HAP-1 (cell line): ENCODE measurements at regions not wholly inside any gene's neighbourhood (a gene's known extent, or its start where the extent isn't known, plus 50 kb on each side); places are given as distances from the start of the nearest gene placed in this dataset.

Experiments
- DNase-seq, 2 experiments: peaks; one replicate each; pipeline ENCODE4 v3.0.0-alpha.2; 2016 to 2020; ENCODE audit warnings: low spot score in 2 of 2
- H3K27me3 ChIP-seq: fragments of 250-450 bp; sonication (Bioruptor Pico); 2 replicates; pipeline ENCODE4 v1.5.1; 2020; ENCODE audit warnings: low read depth, mild to moderate bottlenecking, moderate library complexity
- H3K36me3 ChIP-seq: fragments of 250-450 bp; sonication (Bioruptor Pico); replicated peaks from 2 replicates; pipeline ENCODE4 v1.5.1; 2020; ENCODE audit warnings: mild to moderate bottlenecking
- H3K4me1 ChIP-seq: fragments of 250-450 bp; sonication (Bioruptor Pico); 2 replicates; pipeline ENCODE4 v1.5.1; 2020; ENCODE audit warnings: mild to moderate bottlenecking
- H3K4me3 ChIP-seq: fragments of 250-450 bp; sonication (Bioruptor Pico); 2 replicates; pipeline ENCODE4 v1.5.1; 2020; ENCODE audit warnings: mild to moderate bottlenecking, moderate library complexity
- H3K9me3 ChIP-seq: fragments of 250-450 bp; sonication (Bioruptor Pico); 2 replicates; pipeline ENCODE4 v1.5.1; 2020; ENCODE audit warnings: mild to moderate bottlenecking, moderate library complexity
- in situ Hi-C: fragments of 300-500 bp; cut with MboI; formaldehyde crosslinking; loops from 3 replicates; pipeline ENCODE4 v1.14.3; 2020; ENCODE audit warnings: low sequenced_read_pairs, inconsistent platforms, mixed read lengths

DNA sequence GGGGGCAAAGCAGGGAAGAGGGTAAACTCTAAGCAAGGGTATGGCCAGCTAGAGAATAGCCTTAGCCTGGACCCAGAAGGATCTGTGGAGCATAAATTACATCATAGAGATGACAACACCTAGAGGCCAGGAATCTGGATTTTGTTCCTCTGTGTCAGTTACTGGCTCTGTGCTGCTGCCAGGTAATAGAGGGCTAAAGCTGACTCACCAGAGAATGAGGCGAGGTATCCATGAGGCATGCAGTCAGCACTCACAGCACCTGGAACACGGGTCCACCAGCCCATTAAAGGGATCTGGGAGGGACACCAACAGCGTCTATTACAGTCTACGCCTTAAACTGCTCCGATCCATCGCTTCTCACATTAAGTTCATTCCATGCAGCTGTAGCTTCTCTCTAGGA lies 74.9 kb upstream of the CMKLR1 start:
- Histone ChIP-seq H3K36me3 (no peaks in the 10 kb centered on the region), H3K4me3 (no peak overlapping the region), H3K4me1 (no peaks in the 10 kb centered on the region), H3K27me3 (no peaks in the 10 kb centered on the region; the same call in none of the 2 replicates), H3K9me3 (no peaks in the 10 kb centered on the region)
- in situ Hi-C loops, result no loop called here
- DNase-seq, result no peak

DNA sequence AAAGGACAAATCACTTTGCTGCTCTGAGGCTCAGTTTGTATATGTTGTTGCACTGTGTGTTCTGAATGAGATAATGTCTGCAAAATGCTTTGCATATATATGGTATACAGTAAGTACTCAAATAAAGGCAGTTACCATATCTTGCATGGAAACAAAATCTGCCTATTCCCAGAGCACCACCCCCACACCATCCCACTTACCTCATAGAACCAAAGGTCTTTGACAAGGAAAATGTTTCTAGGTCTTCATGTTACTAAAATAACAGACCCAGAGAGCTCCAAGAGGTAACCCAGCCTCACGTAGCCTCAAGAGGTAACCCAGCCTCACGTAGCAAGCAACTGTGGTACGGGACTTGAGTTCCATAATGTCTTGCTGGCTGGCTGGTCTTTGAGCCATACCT lies 71.6 kb upstream of the CMKLR1 start:
- DNase-seq, result no peak
- in situ Hi-C loops, result no loop called here
- no peaks in the 10 kb centered on the region; the same call in none of the 2 replicates for H3K27me3 ChIP-seq

DNA sequence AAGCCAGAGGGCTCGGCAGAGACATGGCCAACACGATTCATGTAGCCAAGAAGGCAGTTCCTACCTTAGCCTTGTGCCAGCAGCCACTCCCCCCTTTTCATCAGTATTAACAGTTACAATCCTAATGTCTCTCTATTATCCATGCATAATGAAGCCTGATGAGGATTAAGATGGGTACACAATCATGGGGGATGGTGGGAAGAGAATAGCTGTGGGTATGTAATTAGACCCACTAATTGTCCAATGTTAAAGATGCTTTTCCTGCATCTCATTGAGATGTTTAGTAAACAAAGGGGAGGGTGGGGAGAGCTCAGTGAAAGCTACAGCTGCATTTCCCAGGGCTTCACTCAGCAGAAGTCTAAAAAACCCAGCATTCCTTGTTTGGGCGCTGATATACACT lies 70.4 kb upstream of the CMKLR1 start:
- Histone ChIP-seq H3K27me3 (no peaks in the 10 kb centered on the region; the same call in none of the 2 replicates), H3K36me3 (no peaks in the 10 kb centered on the region), H3K4me1 (no peaks in the 10 kb centered on the region), H3K9me3 (no peaks in the 10 kb centered on the region), H3K4me3 (no peak overlapping the region)
- DNase-seq, result no peak
- in situ Hi-C loops, result no loop called here

More for the DNA sequence above, 71.6 kb upstream of the CMKLR1 start:
- Histone ChIP-seq H3K36me3 (no peaks in the 10 kb centered on the region), H3K4me1 (no peaks in the 10 kb centered on the region), H3K9me3 (no peaks in the 10 kb centered on the region), H3K4me3 (no peak overlapping the region)

DNA sequence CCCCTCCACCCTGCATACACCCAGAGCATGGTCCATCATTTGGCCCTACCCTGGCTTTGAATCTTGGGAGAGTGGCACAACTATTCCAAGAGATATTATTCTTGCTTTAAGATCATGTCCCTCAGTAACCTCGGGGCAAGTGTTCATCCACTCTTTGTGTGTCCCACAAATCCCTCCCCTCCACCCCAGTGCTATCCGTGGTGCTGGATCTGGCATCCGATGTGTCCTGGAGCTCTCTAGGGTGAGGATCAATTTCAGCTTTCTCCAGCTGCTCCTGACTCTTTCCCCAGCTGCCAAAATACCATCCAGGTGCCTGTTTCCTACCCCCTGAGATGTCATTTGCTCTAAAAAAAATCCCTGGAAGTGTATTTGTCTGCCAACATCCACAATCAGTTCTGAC lies 64.8 kb upstream of the CMKLR1 start:
- Histone ChIP-seq H3K36me3 (no peaks in the 10 kb centered on the region), H3K4me3 (no peak overlapping the region), H3K4me1 (no peaks in the 10 kb centered on the region), H3K9me3 (no peaks in the 10 kb centered on the region), H3K27me3 (no peaks in the 10 kb centered on the region)
- no peak for DNase-seq
- in situ Hi-C loops, result no loop called here

DNA sequence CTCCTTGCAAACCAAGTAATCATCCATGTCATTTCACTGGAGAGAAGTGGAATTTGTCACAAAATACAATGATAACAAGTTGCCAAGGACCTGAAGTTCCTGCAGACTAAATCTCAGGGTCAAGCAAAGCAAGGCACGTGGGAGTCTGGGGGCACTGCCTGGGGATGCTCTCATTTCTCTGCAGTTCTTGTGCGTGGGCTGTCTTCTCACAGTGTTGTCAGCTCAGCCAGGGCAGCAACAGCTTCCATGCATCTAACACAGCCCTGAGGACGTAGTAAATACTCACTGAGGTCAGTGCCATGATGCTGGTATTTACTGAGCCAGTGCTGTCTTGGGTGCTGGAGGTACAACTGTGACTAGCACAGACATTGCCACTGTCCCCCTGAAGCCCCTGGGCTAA lies 62.9 kb upstream of the CMKLR1 start:
- DNase-seq, result no peak
- in situ Hi-C loops, result no loop called here
- H3K4me3 ChIP-seq, result no peak overlapping the region
- no peaks in the 10 kb centered on the region for H3K4me1 ChIP-seq
- no peaks in the 10 kb centered on the region for H3K27me3 ChIP-seq
- no peaks in the 10 kb centered on the region for H3K9me3 ChIP-seq
- no peaks in the 10 kb centered on the region for H3K36me3 ChIP-seq

DNA sequence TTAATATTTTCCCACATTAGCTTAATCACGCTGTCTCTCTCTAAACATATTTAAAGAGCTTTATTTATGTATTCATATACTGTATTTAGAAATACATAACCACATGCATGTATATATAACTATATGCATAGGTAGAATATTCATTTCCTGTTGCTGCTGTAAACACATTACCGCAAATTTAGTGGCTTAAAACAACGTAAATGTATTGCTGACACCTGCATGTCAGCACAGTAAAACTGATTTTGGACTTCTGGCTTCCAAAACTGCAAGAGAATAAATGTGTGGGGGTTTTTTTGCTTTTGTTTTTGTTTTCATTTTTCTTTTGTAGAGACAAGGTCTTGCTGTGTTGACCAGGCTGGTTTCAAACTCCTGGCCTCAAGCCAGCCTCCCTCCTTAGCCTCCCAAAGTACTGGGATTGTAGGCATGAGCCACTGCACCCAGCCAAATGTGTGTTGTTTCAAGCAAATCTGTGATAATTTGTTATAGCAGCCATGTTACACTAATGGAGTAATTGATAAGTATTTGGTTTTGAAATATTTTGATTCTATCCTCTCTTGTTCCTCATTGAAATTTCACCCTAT lies 61.9 kb upstream of the CMKLR1 start:
- no peaks in the 10 kb centered on the region for H3K27me3 ChIP-seq
- no peaks in the 10 kb centered on the region for H3K4me1 ChIP-seq
- in situ Hi-C loops, result no loop called here
- H3K9me3 ChIP-seq, result no peaks in the 10 kb centered on the region
- H3K36me3 ChIP-seq, result no peaks in the 10 kb centered on the region
- H3K4me3 ChIP-seq, result no peak overlapping the region
- no peak for DNase-seq

DNA sequence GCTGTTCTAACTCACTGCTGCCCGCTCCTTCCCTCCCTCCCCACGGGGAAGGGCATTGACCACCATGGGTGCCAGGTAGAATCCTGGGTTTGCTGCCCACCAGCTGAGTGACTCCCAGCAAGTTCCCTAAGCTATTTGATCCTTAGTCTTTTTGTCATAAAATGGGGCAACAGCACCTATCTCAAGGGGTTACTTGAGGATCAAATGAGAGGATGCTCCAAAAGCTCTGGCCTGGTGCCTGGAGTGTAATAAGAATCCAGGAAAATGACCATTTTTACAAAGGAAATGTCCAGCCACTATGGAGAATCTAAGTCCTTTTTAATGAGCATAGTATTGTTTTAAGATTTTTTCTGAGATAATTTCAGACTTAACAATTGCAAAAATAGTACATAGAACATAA lies 61.4 kb upstream of the CMKLR1 start:
- no peak for DNase-seq
- Histone ChIP-seq H3K4me3 (no peak overlapping the region), H3K4me1 (no peaks in the 10 kb centered on the region), H3K27me3 (no peaks in the 10 kb centered on the region), H3K9me3 (no peaks in the 10 kb centered on the region), H3K36me3 (no peaks in the 10 kb centered on the region)
- in situ Hi-C loops, result no loop called here

DNA sequence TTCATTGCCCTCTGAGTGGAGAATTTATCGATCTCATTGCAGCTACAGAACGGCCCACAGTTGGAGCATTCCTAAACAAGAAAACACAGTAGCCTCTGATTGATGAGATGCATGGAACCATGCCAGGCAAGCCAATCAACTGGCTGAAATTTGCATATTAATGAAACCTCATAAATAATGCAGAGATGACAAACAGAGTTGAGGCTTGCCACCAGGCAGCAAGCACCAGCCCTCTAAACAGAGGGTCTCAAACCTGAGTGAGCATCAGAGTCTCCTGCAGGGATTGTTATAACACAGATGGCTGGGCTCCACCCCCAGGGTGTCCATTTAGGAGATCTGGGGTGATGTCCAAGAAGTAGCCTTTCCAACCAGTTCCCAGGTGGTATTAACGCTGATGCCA lies 60.9 kb upstream of the CMKLR1 start:
- H3K4me1 ChIP-seq, result no peaks in the 10 kb centered on the region
- H3K36me3 ChIP-seq, result no peaks in the 10 kb centered on the region
- in situ Hi-C loops, result no loop called here
- H3K4me3 ChIP-seq, result no peak overlapping the region
- H3K9me3 ChIP-seq, result no peaks in the 10 kb centered on the region
- H3K27me3 ChIP-seq, result no peaks in the 10 kb centered on the region
- no peak for DNase-seq

DNA sequence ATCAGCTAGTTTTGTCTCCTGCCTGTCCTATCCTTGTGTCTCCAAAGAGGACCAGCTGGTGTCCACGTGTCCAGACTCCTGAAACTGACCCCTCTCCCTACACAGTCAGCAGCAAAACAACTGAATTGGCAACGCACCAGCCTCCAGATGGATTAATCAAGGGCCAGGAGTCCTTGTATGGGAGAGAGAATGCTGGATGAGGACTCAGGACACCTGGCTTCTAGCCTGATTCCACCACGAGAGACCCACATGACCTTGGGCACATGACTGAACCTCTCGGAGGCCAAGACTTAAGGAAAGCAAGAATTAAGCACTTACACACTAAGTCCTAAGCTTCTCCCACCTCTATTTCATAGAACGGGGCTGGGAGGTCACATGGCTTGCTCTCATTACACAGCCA lies 60.4 kb upstream of the CMKLR1 start:
- Histone ChIP-seq H3K27me3 (no peaks in the 10 kb centered on the region), H3K9me3 (no peaks in the 10 kb centered on the region), H3K4me3 (no peak overlapping the region), H3K4me1 (no peaks in the 10 kb centered on the region), H3K36me3 (no peaks in the 10 kb centered on the region)
- DNase-seq, result no peak
- in situ Hi-C loops, result no loop called here

DNA sequence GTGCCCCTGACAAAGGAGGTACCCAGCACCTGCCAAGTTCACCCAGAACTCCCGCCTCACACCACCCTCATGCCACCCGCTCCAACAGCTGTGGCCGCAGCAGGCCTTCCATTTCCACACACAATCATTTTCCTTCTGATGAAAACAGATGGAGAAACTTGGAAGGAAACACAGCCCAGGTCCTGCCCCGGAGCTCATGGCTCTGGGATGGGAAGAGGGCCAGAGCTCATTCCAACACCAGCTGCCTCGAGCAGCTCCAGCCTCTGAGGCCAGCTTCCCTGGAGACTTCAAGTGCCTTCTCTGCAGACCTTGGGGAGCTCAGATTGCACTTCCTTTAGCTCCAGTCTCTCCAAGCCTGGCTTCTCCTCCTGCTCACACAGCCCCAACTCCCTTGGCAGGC lies 55.1 kb upstream of the CMKLR1 start:
- DNase-seq, result no peak
- in situ Hi-C loops, result no loop called here
- H3K27me3 ChIP-seq, result no peaks in the 10 kb centered on the region
- no peaks in the 10 kb centered on the region for H3K36me3 ChIP-seq
- no peaks in the 10 kb centered on the region for H3K4me1 ChIP-seq
- no peaks in the 10 kb centered on the region for H3K9me3 ChIP-seq
- H3K4me3 ChIP-seq, result no peak overlapping the region

DNA sequence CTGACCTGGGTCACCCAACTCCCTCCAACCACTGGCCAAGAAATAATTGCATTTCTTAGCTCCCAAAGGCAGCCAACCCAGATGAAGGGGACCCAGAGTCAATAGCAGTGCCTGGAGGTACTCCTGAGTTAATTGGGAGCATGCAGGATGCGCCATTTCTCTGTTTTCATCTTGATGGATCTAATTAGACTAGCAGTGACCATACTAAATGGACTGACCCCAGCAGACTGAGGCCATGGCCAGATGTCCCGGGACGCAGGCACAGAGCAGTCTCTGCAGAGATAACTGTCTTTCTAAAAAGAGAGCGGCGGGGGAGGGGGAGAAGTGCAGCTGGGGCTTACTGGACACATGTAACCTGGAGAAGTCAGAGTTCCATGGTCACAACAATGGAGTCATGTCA lies 53.2 kb upstream of the CMKLR1 start:
- Histone ChIP-seq H3K4me3 (no peak overlapping the region), H3K9me3 (no peaks in the 10 kb centered on the region), H3K36me3 (no peaks in the 10 kb centered on the region), H3K27me3 (no peaks in the 10 kb centered on the region), H3K4me1 (no peaks in the 10 kb centered on the region)
- no peak for DNase-seq
- in situ Hi-C loops, result no loop called here

DNA sequence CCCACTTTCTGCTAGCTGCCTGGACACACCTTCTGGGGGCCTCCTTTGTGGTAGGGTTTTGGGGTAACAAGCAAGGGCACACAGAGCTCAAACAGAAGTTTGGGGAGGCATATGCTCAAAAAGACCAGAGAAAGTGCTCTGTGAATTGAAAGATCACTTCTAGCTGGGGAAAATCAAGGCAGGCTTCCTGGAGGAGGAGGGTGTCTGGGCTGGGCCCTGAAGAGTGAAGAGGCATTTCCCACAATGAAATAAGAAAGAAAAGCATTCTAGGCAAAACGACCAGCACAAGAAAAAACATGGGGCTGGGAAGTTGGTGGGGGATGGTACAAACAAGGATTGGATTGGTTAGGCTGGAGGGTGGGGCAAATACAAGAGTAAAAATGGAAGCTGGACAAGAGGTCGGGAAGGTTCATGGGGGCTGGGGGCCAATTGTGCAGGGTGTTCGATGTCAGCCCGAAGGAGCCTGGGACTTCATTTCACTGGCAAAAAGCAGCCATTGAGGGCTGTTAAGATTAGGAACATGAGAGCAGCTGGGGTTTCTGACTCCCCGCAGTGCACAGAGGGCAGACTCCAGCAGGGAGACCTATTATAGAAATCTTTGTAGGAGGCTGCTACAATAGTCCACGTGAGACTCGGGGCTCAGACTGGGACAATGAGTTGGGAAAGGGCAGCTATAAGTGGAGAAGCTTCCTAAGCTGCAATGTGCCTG lies 51.5 kb upstream of the CMKLR1 start:
- no peak overlapping the region for H3K4me3 ChIP-seq
- H3K27me3 ChIP-seq, result no peaks in the 10 kb centered on the region
- H3K4me1 ChIP-seq, result no peaks in the 10 kb centered on the region
- in situ Hi-C loops, result no loop called here
- no peak for DNase-seq
- H3K36me3 ChIP-seq, result no peaks in the 10 kb centered on the region
- H3K9me3 ChIP-seq, result no peaks in the 10 kb centered on the region

DNA sequence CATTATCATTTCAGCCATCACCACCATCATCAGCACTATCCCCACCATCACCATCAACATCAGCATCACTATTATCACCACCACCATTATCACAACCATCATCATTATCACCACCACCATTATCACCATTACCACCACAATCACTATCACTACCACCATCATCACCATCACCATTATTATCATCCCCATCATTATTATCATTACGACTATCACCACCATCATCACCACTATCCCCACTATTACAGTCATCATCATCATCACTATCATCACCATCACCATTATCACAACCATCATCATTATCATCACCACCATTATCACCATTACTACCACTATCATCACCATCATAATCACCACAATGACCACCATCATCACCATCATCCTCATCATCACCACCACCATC lies 50.4 kb upstream of the CMKLR1 start:
- DNase-seq, result no peak
- no peaks in the 10 kb centered on the region for H3K4me1 ChIP-seq
- H3K36me3 ChIP-seq, result no peaks in the 10 kb centered on the region
- H3K27me3 ChIP-seq, result no peaks in the 10 kb centered on the region
- in situ Hi-C loops, result no loop called here
- no peaks in the 10 kb centered on the region for H3K9me3 ChIP-seq
- no peak overlapping the region for H3K4me3 ChIP-seq
